ENCODE measurements at regions not wholly inside any gene's neighbourhood (a gene's known extent, or its start where the extent isn't known, plus 50 kb on each side); places are given as distances from the start of the nearest gene placed in this dataset.

GRCh38 chr15:46732060-46732459 is 985.2 kb upstream of the SEMA6D start:
- in situ Hi-C loops (cut with MboI; ENCODE audit: low sequenced_read_pairs) (no loop called here), intact Hi-C loops (cut with micrococcal nuclease) (no loop called here), dilution Hi-C loops (cut with HindIII; ENCODE audit: low sequenced_read_pairs, unreplicated experiment) (no loop called here)
- no peak overlapping the region for H3K27ac ChIP-seq (ENCODE audit: insufficient read depth, low read length)
- no peak for TF ChIP-seq RAD21 (IDR thresholded peaks at IDR 0.05; ENCODE audit: low read length)
- TF ChIP-seq, protein P1, sequence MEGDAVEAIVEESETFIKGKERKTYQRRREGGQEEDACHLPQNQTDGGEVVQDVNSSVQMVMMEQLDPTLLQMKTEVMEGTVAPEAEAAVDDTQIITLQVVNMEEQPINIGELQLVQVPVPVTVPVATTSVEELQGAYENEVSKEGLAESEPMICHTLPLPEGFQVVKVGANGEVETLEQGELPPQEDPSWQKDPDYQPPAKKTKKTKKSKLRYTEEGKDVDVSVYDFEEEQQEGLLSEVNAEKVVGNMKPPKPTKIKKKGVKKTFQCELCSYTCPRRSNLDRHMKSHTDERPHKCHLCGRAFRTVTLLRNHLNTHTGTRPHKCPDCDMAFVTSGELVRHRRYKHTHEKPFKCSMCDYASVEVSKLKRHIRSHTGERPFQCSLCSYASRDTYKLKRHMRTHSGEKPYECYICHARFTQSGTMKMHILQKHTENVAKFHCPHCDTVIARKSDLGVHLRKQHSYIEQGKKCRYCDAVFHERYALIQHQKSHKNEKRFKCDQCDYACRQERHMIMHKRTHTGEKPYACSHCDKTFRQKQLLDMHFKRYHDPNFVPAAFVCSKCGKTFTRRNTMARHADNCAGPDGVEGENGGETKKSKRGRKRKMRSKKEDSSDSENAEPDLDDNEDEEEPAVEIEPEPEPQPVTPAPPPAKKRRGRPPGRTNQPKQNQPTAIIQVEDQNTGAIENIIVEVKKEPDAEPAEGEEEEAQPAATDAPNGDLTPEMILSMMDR (conservative IDR thresholded peaks at IDR 0.05; ENCODE audit: low read depth, low read length) = no peak
- TF ChIP-seq POLR2A (IDR thresholded peaks at IDR 0.05; ENCODE audit: low read depth, low read length) = no peak
- TF ChIP-seq NFE2L2 (IDR thresholded peaks at IDR 0.05; ENCODE audit: low read depth, low read length) = no peak
- TF ChIP-seq CEBPB (IDR thresholded peaks at IDR 0.05; ENCODE audit: low read depth, low read length) = no peak
- WGBS, 2 experiments (ENCODE audit: extremely low coverage in 2 of 2, insufficient read length in 1 of 2) = no CpG with 5 or more reads among the region's 1 CpG
- no peaks in the 10 kb centered on the region for H3K4me1 ChIP-seq (ENCODE audit: control insufficient read depth, insufficient read depth, low read length)
- H3K4me2 ChIP-seq (ENCODE audit: low read depth, low read length) = no peak overlapping the region
- H3K56ac ChIP-seq (ENCODE audit: extremely low read depth, insufficient read depth, low read length) = no peak overlapping the region
- no peaks in the 10 kb centered on the region for H3K9me1 ChIP-seq (ENCODE audit: insufficient read depth, low read length)
- no peak overlapping the region for H3K23ac ChIP-seq (ENCODE audit: low read depth, low read length)
- H2BK20ac ChIP-seq (ENCODE audit: low read depth, low read length) = no peak overlapping the region
- no peaks in the 10 kb centered on the region for H3K79me1 ChIP-seq (ENCODE audit: low read depth in 1 of 2, low read length in 2 of 2)
- no peak overlapping the region for H2BK15ac ChIP-seq (ENCODE audit: low read depth, low read length)
- no peak overlapping the region for H3K9ac ChIP-seq (ENCODE audit: low read depth, low read length)
- ATAC-seq (ENCODE audit: low read depth) = no peak
- H2BK120ac ChIP-seq (ENCODE audit: low read depth, low read length) = no peak overlapping the region
- BruUV-seq (replicated peaks) = no TSS peak
- no peak overlapping the region for H4K5ac ChIP-seq (ENCODE audit: low read depth, low read length)
- H3K27me3 ChIP-seq (ENCODE audit: control insufficient read depth, insufficient read depth, low read length) = no peaks in the 10 kb centered on the region
- H3K9me3 ChIP-seq (ENCODE audit: control insufficient read depth, insufficient read depth, low read length) = peaks cover 13% of the 10 kb centered on the region
- H2AK9ac ChIP-seq (replicated peaks; ENCODE audit: low read depth, low read length, poor library complexity) = no peak overlapping the region
- H3K18ac ChIP-seq (ENCODE audit: low read depth, low read length) = no peak overlapping the region
- no peak overlapping the region for H2AK5ac ChIP-seq (ENCODE audit: low read depth, low read length)
- no peak for DNase-seq
- no peaks in the 10 kb centered on the region for H3K36me3 ChIP-seq (ENCODE audit: control insufficient read depth, insufficient read depth, low read length)
- no peak overlapping the region for H4K8ac ChIP-seq (ENCODE audit: low read depth in 2 of 2, low read length in 2 of 2)
- POLR2A ChIA-PET (ENCODE audit: unreplicated experiment) = no interaction called here
- no peak overlapping the region for H2BK5ac ChIP-seq (ENCODE audit: low read depth, low read length, poor library complexity, severe bottlenecking)
- no peaks in the 10 kb centered on the region for H4K20me1 ChIP-seq (ENCODE audit: insufficient read depth, low read length)
- H2AFZ ChIP-seq (replicated peaks; ENCODE audit: low read length, poor library complexity) = no peak overlapping the region
- no peak overlapping the region for H4K91ac ChIP-seq (ENCODE audit: insufficient read depth, low read depth, low read length)
- H3K4me3 ChIP-seq (ENCODE audit: insufficient read depth, low read depth, low read length) = no peak overlapping the region
- CTCF ChIA-PET = no interaction called here
- H3K14ac ChIP-seq (replicated peaks; ENCODE audit: low read depth, low read length) = no peak overlapping the region
- no peak overlapping the region for H3K4ac ChIP-seq (ENCODE audit: low read depth, low read length)

All from IMR-90 (cell line).